ENCODE measurements at regions not wholly inside any gene's neighbourhood (a gene's known extent, or its start where the extent isn't known, plus 50 kb on each side); places are given as distances from the start of the nearest gene placed in this dataset.
"Not testable (repeated sequence)": the region's sequence is repeated elsewhere in the genome, so short reads cannot be mapped to it uniquely, and the experiment has no call there.

DNA sequence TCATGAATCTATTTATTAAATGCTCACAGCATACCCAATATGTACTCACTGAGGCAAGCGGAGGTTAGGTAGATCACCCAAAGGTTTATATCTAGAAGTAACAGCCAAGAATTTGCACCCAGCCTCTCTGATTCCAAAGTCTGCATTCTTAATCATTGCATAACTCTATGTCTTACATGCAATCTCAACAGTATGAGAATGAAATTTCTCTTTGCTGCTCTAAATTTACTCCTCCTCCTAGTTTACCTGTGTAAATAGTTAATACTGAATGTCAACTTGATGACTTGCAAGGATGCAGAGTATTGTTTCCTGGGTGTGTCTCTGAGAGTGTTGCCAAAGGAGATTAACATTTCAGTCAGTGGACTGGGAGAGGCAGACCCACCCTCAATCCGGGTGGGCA, 840.6 kb downstream of the BRINP3 start:
- no peak overlapping the region for H3K4me3 ChIP-seq (ENCODE audit: low read depth, low read length)
- TF ChIP-seq, protein P1, sequence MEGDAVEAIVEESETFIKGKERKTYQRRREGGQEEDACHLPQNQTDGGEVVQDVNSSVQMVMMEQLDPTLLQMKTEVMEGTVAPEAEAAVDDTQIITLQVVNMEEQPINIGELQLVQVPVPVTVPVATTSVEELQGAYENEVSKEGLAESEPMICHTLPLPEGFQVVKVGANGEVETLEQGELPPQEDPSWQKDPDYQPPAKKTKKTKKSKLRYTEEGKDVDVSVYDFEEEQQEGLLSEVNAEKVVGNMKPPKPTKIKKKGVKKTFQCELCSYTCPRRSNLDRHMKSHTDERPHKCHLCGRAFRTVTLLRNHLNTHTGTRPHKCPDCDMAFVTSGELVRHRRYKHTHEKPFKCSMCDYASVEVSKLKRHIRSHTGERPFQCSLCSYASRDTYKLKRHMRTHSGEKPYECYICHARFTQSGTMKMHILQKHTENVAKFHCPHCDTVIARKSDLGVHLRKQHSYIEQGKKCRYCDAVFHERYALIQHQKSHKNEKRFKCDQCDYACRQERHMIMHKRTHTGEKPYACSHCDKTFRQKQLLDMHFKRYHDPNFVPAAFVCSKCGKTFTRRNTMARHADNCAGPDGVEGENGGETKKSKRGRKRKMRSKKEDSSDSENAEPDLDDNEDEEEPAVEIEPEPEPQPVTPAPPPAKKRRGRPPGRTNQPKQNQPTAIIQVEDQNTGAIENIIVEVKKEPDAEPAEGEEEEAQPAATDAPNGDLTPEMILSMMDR (IDR thresholded peaks at IDR 0.05; ENCODE audit: low read depth, low read length) = no peak

DNA sequence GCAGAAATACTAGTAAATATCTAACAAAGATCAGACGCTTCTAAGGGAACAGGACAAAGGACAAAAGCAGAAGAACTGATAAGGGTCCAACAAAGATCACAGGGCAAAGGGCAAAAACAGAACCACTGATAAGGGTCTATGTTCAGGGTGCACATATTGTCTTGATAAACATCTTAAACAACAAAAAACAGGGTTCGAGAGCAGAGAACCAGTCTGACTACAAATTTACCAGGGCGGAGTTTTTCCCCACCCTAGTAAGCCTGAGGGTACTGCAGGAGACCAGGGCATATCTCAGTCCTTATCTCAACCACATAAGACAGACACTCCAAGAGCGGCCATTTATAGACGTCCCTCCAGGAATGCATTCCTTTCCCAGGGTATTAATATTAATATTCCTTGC, 833.5 kb downstream of the BRINP3 start:
- H3K4me3 ChIP-seq (ENCODE audit: low read depth, low read length) = not testable (repeated sequence)

DNA sequence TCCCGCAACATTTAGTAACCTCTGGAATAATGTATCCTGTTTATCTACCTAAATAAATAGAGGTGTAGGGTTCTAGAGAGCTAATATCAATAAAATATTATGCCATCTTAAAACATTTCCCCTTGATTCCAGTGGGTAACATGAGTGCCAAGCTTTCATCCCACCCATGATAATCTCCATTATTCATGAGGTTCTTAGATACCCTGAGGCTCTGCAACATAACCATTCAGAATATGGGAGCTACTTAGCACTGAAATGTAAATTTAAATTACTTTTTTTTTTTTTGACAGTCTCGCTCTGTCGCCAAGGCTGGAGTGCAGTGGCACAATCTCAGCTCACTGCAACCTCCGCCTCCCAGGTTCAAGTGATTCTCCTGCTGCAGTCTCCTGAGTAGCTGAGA, 832.7 kb downstream of the BRINP3 start:
- no peak overlapping the region for H3K4me3 ChIP-seq (ENCODE audit: low read depth, low read length)
- TF ChIP-seq, protein P1 (IDR thresholded peaks at IDR 0.05; ENCODE audit: low read depth, low read length) = no peak

DNA sequence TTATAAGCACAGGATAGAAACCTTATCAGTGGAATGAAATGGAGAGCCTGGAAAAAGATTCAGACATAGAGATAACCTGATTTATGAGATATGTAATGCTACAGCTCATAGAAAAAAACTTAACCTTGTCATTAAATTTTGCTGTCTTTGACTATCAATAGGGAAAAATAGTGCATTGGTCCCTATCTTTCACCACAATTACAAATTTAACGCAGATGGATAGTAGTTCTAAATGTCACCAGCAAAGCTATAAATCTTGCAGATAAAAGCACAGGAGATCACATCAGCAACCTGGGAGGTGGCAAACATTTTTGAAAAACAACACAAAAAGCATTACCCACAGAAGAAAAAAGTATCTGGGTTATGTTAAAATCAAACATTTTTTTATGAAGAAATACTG, 831.6 kb downstream of the BRINP3 start:
- no peak overlapping the region for H3K4me3 ChIP-seq (ENCODE audit: low read depth, low read length)
- TF ChIP-seq, protein P1 (IDR thresholded peaks at IDR 0.05; ENCODE audit: low read depth, low read length) = no peak

DNA sequence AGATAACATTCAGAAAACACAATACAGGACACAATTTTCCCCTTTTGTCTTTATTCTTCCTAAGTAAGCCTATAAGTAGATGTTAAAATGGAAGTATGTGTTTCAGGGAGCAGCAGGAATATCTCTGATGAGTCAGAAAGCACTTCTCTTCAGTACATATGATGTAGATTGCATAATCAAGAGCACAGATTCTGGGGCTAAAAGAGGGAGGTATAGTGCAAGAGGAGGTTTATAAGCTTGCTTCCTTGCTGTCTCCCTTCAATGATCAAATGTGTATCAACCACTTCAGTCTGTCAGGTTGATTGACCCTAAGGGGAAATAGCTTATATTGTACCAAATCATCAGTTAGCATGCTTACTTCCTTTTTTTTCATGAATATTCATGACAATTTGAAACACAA, 822.8 kb downstream of the BRINP3 start:
- H3K4me3 ChIP-seq (ENCODE audit: low read depth, low read length) = no peak overlapping the region
- TF ChIP-seq, protein P1 (IDR thresholded peaks at IDR 0.05; ENCODE audit: low read depth, low read length) = no peak

DNA sequence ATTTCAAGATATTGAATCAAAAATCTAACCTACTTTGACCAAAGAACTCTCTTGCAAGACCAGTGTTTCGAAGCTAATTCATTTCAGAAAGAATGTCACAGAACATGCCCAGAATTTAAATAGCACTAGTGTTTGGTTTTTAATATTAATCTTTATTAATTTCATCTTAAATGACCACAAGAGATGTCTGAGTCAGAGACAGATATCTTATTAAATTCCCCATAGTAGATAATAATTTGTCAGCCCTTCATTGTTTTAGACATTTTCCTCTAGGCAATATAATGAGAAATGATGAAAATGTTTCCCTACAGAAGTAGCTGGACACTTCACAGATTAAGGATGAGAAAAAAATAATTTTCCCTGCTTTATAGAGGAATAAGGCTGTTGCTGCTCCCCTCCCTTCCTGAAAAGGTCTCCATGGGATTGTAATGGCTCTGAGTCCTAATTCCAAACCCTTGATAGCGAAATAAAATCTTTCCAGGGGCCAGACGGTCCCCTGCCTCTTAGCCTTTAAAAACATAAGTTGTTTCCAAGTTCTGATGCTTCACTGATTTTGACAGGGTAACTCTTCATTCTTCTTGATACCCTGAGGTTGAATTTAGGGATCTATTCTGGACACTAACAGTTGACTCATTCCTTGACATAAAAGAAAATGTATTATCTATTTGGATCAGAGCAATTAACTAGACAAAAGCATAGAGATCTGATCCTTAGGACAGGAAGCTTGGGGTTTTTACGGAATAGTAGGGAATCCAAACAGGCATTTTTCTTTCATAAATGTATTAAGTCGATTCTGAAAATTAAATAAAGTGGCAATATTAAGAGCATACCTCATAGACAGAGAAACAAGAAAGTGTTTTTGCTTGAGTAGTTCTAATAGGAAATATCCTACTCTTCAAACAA, 820.8 kb downstream of the BRINP3 start:
- H3K4me3 ChIP-seq (ENCODE audit: low read depth, low read length) = no peak overlapping the region
- TF ChIP-seq, protein P1 (IDR thresholded peaks at IDR 0.05; ENCODE audit: low read depth, low read length) = no peak

DNA sequence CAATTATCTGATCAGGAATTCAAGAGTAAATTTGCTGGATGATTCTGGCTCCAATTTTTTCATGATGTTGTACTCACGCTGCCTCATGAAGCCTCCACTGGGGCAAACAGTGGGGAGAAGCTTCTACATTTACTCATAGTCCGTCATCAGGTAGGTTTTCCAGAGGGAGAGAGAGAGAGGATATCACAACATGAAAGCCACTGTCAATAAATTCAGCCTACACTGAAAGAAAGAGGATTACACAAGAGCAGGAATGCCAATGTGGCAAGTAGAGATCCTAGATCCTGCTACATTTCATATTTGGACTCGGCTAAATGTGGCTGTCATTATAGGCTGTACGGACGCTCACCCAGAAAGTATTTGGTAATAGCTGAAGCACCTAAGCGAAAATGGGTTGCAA, 819.9 kb downstream of the BRINP3 start:
- no peak overlapping the region for H3K4me3 ChIP-seq (ENCODE audit: low read depth, low read length)
- TF ChIP-seq, protein P1 (IDR thresholded peaks at IDR 0.05; ENCODE audit: low read depth, low read length) = no peak

DNA sequence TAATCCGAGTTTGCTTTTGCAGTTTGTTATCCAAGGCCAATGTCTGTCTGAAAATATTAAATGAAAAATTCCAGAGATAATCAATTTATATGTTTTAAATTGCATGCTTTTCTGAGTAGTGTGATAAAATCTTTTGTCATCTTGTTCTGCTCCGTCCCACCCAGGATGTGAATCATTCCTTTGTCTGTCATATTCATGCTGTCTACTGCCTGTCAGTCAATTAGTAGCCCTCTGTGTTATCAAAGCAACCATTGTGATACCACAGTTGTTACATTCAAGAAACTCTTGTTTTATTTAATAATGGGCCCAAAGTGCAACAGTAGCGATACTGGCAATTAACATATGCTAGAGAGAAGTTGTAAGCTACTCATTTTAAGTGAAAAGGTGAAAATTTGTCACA, 819.3 kb downstream of the BRINP3 start:
- TF ChIP-seq, protein P1 (IDR thresholded peaks at IDR 0.05; ENCODE audit: low read depth, low read length) = no peak
- H3K4me3 ChIP-seq (ENCODE audit: low read depth, low read length) = no peak overlapping the region

All from WI38 (cell line).